HUES6 (cell line): ENCODE measurements at regions not wholly inside any gene's neighbourhood (a gene's known extent, or its start where the extent isn't known, plus 50 kb on each side); places are given as distances from the start of the nearest gene placed in this dataset.
"Not testable (repeated sequence)": the region's sequence is repeated elsewhere in the genome, so short reads cannot be mapped to it uniquely, and the experiment has no call there.

ENCODE experiments used
- H3K27ac ChIP-seq: 2 replicates; pipeline ENCODE4 v1.7.0; 2013; ENCODE audit warnings: low read depth, mild to moderate bottlenecking, low read length, inconsistent platforms
- H3K27me3 ChIP-seq: 2 replicates; pipeline ENCODE4 v1.6.1; 2013; ENCODE audit warnings: low read length; ENCODE audit not compliant: control insufficient read depth, insufficient read depth
- H3K36me3 ChIP-seq: 2 replicates; pipeline ENCODE4 v1.6.1; 2013; ENCODE audit warnings: low read length; ENCODE audit not compliant: control insufficient read depth, insufficient read depth
- H3K4me1 ChIP-seq: 2 replicates; pipeline ENCODE4 v1.6.1; 2013; ENCODE audit warnings: low read length; ENCODE audit not compliant: control insufficient read depth, insufficient read depth
- H3K4me3 ChIP-seq: 2 replicates; pipeline ENCODE4 v1.5.1; 2013; ENCODE audit warnings: low read depth, low read length
- H3K9ac ChIP-seq: one replicate; pipeline ENCODE4 v1.6.1; 2013; ENCODE audit warnings: mild to moderate bottlenecking, low read length
- H3K9me3 ChIP-seq: 2 replicates; pipeline ENCODE4 v1.6.1; 2013; ENCODE audit warnings: low read depth, low read length; ENCODE audit not compliant: control insufficient read depth, insufficient read depth

DNA sequence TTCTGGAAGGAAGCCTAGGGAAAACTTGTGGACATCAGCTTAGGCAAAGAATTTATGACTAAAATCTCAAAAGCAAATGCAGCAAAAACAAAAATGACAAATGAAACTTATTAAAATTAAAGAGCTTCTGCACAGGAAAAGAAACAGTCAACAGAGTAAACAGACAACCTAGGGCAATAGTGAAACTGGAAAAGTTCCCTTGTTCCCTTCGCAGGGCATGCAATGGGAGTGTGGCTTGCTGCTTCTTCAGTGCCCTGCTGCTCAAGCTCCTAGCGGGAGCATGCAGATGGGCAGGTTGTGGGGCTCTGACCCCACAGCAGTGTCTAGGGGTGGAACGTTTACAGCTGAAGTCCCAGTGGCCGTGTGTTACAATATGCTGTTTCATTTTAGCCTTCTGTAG, 1797.4 kb downstream of the NCAM2 start:
- Histone ChIP-seq H3K27me3 (no peaks in the 10 kb centered on the region), H3K4me1 (no peaks in the 10 kb centered on the region), H3K4me3 (no peak overlapping the region), H3K9me3 (no peaks in the 10 kb centered on the region), H3K36me3 (no peaks in the 10 kb centered on the region), H3K27ac (no peak overlapping the region), H3K9ac (no peak overlapping the region)

DNA sequence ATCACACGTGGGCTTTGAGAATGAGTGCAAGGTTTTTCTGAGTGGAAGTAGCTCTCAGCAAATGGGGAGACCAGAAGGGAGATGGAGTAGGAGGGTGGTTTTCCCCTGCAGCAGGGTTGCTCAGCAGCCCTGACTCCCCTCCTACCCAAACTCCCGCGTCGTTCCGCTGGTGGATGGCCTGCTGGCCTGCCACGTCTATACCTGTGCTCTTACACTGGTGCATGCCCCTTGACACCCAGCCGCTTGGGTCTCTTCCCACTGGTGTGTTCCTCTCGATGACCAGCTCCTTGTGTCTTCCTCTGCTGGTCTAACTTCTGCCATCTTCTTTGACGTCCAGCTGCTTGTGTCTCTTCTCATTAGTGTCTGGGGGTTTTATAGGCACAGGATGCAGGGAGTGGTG, 1797.9 kb downstream of the NCAM2 start:
- Histone ChIP-seq H3K4me3 (no peak overlapping the region), H3K4me1 (no peaks in the 10 kb centered on the region), H3K9me3 (no peaks in the 10 kb centered on the region), H3K9ac (no peak overlapping the region), H3K36me3 (no peaks in the 10 kb centered on the region), H3K27ac (no peak overlapping the region), H3K27me3 (no peaks in the 10 kb centered on the region)

DNA sequence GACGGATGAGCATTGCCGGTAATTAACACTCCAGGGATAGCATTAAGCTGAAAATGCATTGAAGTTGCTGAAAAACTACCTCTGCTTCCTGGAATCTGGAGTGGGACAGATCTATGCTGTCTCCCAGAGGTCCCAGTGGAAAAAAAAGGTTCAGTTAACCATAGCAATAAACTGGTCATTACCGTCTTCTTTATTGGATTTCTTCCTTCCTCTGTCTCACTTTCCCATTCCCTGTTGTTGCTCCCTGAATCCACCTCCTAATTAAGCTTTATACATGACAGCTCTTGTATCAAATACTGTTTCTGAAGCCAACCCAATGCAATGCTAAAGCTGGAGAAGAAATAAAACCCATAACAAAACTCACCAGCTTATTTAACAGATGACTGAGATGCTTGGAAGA, 1805.9 kb downstream of the NCAM2 start:
- no peak overlapping the region for H3K27ac ChIP-seq
- no peak overlapping the region for H3K9ac ChIP-seq
- H3K9me3 ChIP-seq: no peaks in the 10 kb centered on the region
- H3K4me1 ChIP-seq: no peaks in the 10 kb centered on the region
- no peaks in the 10 kb centered on the region for H3K36me3 ChIP-seq
- no peaks in the 10 kb centered on the region for H3K27me3 ChIP-seq
- H3K4me3 ChIP-seq: no peak overlapping the region

DNA sequence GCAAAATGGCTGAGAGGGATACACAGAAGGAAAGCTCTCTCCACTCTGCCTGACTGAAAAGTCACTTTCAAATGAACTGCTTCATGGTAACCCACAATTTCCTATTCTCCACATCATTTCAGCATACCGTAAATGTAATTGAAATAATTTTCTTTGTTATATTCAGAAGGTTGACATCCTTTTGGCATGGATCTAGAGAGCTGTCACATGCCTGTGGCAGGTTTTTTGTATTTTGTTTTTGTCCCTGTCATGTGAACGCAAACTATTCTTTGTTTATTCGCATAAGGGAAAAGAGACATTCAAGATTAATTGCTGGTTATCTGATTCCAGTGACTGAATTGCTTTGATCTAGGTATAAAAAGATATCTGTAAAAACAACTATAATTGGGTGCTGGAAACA, 1808.1 kb downstream of the NCAM2 start:
- Histone ChIP-seq H3K4me3 (no peak overlapping the region), H3K9ac (no peak overlapping the region), H3K36me3 (no peaks in the 10 kb centered on the region), H3K9me3 (no peaks in the 10 kb centered on the region), H3K4me1 (no peaks in the 10 kb centered on the region), H3K27ac (no peak overlapping the region), H3K27me3 (no peaks in the 10 kb centered on the region)

DNA sequence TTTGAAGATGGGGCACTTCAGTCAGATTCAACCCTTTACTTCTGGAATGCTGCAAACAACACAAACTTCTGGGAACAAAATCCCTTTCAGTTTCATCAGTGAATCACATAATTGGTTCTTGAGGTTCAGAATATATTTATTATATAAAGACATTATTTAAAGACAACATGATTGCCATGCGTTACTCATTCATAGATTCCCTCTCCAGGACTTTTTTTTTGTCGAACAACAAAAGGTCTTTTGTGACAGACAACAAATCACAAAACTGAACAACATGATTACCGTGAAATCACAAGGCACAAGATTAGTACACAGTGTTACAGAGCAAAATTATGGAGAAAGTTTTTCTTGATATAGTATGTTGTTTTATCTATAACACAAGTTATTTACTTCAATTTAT, 1815.0 kb downstream of the NCAM2 start:
- no peaks in the 10 kb centered on the region for H3K9me3 ChIP-seq
- H3K9ac ChIP-seq: no peak overlapping the region
- H3K27me3 ChIP-seq: no peaks in the 10 kb centered on the region
- H3K4me3 ChIP-seq: no peak overlapping the region
- no peaks in the 10 kb centered on the region for H3K36me3 ChIP-seq
- no peak overlapping the region for H3K27ac ChIP-seq
- H3K4me1 ChIP-seq: no peaks in the 10 kb centered on the region

DNA sequence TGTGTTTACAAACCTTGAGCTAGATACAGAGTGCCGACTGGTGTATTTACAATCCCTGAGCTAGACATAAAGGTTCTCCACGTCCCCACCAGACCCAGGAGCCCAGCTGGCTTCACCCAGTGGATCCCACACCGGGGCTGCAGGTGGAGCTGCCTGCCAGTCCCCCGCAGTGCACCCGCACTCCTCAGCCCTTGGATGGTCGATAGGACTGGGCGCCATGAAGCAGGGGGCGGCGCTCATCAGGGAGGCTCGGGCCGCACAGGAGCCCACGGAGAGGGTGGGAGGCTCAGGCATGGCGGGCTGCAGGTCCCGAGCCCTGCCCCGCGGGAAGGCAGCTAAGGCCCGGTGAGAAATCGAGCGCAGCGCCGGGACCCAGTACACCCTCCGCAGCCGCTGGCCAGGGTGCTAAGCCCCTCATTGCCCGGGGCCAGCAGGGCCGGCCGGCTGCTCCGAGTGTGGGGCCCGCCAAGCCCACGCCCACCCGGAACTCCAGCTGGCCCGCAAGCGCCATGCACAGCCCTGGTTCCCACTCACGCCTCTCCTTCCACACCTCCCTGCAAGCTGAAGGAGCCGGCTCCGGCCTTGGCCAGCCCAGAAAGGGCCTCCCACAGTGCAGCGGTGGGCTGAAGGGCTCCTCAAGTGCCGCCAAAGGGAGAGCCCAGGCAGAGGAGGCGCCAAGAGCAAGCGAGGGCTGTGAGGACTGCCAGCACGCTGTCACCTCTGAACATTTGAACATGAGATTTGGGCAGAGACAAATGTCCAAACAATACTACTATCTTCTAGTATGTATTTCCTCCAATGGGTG, 1820.7 kb downstream of the NCAM2 start:
- not testable (repeated sequence) for H3K9ac ChIP-seq, H3K9me3 ChIP-seq, H3K36me3 ChIP-seq, H3K27me3 ChIP-seq, H3K27ac ChIP-seq, H3K4me3 ChIP-seq, H3K4me1 ChIP-seq

DNA sequence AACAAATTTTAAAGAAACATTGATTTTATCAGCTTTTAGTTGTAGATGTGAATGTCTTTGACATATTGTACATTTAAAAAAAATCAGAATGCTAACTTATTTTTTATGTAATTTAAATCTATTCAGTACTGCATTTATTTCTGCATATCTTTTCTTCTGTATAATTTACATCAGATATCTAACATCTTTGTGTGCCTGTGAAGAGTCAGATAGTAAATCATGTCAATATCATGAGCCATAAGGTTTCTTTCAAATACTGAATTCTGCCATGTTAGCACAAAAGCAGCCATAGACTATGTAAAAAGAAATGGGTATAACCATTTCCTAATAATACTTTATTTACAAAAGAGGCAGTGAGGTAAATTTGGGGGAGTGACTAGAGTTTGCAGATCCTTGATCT, 1829.2 kb downstream of the NCAM2 start:
- H3K27ac ChIP-seq: no peak overlapping the region
- no peaks in the 10 kb centered on the region for H3K4me1 ChIP-seq
- no peak overlapping the region for H3K9ac ChIP-seq
- no peaks in the 10 kb centered on the region for H3K27me3 ChIP-seq
- no peak overlapping the region for H3K4me3 ChIP-seq
- H3K36me3 ChIP-seq: no peaks in the 10 kb centered on the region
- H3K9me3 ChIP-seq: peaks cover 12% of the 10 kb centered on the region

DNA sequence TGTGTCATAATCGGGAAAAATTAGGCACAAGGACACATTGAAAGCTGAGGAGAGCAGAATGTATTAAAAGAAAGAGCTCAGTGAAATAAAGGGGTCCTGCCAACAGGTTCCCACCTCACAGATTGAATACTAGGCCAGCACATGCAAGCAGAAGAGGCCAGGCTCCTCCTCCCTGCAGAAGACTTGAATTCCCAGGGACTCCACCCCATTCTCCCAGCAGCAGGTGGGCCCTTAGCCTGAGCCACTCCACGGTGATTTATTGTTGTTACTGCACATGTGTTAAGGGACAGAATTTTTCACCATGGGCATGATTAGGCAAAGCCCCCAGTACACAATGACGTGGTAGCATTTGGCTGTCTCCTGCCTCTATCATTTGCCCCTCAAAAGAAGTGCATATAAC, 1844.7 kb downstream of the NCAM2 start:
- no peaks in the 10 kb centered on the region for H3K27me3 ChIP-seq
- H3K4me1 ChIP-seq: 0 out of 2 replicates have a peak, but pooled peaks cover 4% of the 10 kb centered on the region
- H3K9me3 ChIP-seq: peaks cover 2% of the 10 kb centered on the region; the same call in 1 of the 2 replicates
- H3K9ac ChIP-seq: no peak overlapping the region
- no peaks in the 10 kb centered on the region for H3K36me3 ChIP-seq
- no peak overlapping the region for H3K4me3 ChIP-seq
- H3K27ac ChIP-seq: no peak overlapping the region

DNA sequence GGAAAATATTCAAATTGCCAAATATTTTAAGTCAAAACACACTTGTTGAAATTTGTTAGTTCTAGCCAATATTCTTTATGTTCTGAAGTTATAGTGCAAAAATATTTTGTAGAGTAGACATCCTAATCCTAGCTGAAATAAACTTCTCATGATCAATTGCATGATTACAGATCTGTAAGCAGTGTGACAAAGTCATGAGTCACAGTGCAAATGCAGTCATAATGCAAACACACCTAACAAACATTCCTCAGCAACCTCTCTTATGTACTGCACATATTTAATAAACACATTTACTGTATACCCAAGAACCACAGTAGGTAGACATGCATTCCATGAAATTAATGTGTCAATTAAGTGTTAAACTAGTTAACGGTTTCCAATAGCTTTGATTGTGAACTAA, 1857.4 kb downstream of the NCAM2 start:
- Histone ChIP-seq H3K27me3 (no peaks in the 10 kb centered on the region), H3K4me1 (no peaks in the 10 kb centered on the region), H3K9ac (no peak overlapping the region), H3K27ac (no peak overlapping the region), H3K9me3 (no peaks in the 10 kb centered on the region), H3K36me3 (no peaks in the 10 kb centered on the region), H3K4me3 (no peak overlapping the region)

DNA sequence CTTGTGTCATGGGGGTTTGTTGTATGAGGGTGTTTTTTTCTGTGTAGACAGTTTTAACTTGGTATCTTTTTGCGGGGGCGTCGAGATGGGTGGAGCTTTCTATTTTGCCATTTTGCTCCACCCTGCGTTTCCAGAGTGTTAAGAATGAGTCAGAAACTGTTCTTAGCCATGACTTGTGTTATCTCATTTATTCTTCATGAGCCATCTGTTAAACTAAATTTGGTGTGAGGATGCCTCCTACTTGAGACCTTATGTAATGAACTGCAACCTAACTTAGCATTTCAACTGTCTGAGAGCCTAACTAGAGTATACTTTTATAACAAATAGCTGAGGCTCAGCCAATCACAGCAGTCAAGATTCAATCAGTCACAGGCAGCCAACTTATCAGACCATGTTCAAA, 1873.5 kb downstream of the NCAM2 start:
- H3K9ac ChIP-seq: no peak overlapping the region
- no peaks in the 10 kb centered on the region for H3K27me3 ChIP-seq
- no peak overlapping the region for H3K27ac ChIP-seq
- H3K4me1 ChIP-seq: no peaks in the 10 kb centered on the region
- H3K36me3 ChIP-seq: no peaks in the 10 kb centered on the region
- H3K4me3 ChIP-seq: no peak overlapping the region
- no peaks in the 10 kb centered on the region for H3K9me3 ChIP-seq

DNA sequence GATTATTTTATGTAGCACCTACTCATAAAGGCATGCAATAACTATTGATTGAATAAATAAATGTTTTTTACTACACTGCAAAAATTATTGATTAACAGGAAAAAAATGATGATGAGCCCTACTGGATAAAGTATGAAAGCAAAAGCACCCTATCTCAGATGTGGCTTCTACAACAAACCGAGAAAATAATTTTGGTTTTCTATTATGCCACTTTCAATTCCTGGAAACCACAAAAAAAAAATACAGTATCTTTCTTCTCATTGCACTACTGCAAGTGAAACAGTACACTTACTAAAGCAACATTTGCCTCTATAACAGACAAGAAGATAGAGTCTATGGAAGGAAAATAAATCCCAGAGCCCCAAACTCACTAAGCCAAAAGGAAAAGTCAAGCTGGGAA, 1882.4 kb downstream of the NCAM2 start:
- Histone ChIP-seq H3K4me3 (no peak overlapping the region), H3K4me1 (peaks cover 27% of the 10 kb centered on the region), H3K36me3 (no peaks in the 10 kb centered on the region), H3K27me3 (no peaks in the 10 kb centered on the region), H3K9me3 (no peaks in the 10 kb centered on the region), H3K9ac (no peak overlapping the region), H3K27ac (no peak overlapping the region)
